ENCODE measurements at regions not wholly inside any gene's neighbourhood (a gene's known extent, or its start where the extent isn't known, plus 50 kb on each side); places are given as distances from the start of the nearest gene placed in this dataset.
A peak's percentile ranks its signal among the peaks of the same experiment; 100 is the strongest.

GRCh38 chr10:59068581-59069191 lies 107.8 kb upstream of the PHYHIPL start (continued):
- TF ChIP-seq, protein P1, sequence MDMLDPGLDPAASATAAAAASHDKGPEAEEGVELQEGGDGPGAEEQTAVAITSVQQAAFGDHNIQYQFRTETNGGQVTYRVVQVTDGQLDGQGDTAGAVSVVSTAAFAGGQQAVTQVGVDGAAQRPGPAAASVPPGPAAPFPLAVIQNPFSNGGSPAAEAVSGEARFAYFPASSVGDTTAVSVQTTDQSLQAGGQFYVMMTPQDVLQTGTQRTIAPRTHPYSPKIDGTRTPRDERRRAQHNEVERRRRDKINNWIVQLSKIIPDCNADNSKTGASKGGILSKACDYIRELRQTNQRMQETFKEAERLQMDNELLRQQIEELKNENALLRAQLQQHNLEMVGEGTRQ (IDR thresholded peaks at IDR 0.05; ENCODE audit: borderline replicate concordance, low read depth, low read length), result no peak
- TF ChIP-seq SREBF1 (IDR thresholded peaks at IDR 0.05; ENCODE audit: low read length) (no peak), TARDBP (IDR thresholded peaks at IDR 0.05; ENCODE audit: borderline replicate concordance) (no peak), REST (IDR thresholded peaks at IDR 0.05; ENCODE audit: low read depth, low read length) (no peak), MXI1 (IDR thresholded peaks at IDR 0.05; ENCODE audit: low read depth, low read length) (peak; percentile 52; the same call in 1 of the 2 replicates), SIX5 (IDR thresholded peaks at IDR 0.05; ENCODE audit: low read depth, low read length, severe bottlenecking) (no peak), HDAC6 (IDR thresholded peaks at IDR 0.05; ENCODE audit: unreplicated experiment) (no peak), IKZF1 (conservative IDR thresholded peaks at IDR 0.05) (no peak; the same call in 1 of the 2 replicates), WRNIP1 (IDR thresholded peaks at IDR 0.05; ENCODE audit: borderline replicate concordance, low read depth, low read length) (no peak), SKIL (IDR thresholded peaks at IDR 0.05; ENCODE audit: low read depth, poor library complexity, severe bottlenecking) (peak; percentile 47), E4F1 (IDR thresholded peaks at IDR 0.05; ENCODE audit: borderline replicate concordance, partially characterized antibody) (no peak), SP1 (IDR thresholded peaks at IDR 0.05; ENCODE audit: low read depth, low read length) (no peak), MYC (IDR thresholded peaks at IDR 0.05; ENCODE audit: insufficient read depth, insufficient read length, insufficient replicate concordance, low read length, severe bottlenecking) (no peak), CUX1 (IDR thresholded peaks at IDR 0.05; ENCODE audit: insufficient replicate concordance, low read depth, low read length) (peak; percentile 28), KLF5 (IDR thresholded peaks at IDR 0.05; ENCODE audit: partially characterized antibody) (no peak)

Measured in GM12878 (cell line).